Neuronal stem cell (in vitro differentiated cells): ENCODE measurements at regions not wholly inside any gene's neighbourhood (a gene's known extent, or its start where the extent isn't known, plus 50 kb on each side); places are given as distances from the start of the nearest gene placed in this dataset.

Experiments used
- DNase-seq: peaks from one replicate; pipeline ENCODE4 v3.0.0-alpha.2; 2013; ENCODE audit warnings: low spot score
- H2AFZ ChIP-seq: one replicate; pipeline ENCODE4 v1.6.1; 2013; ENCODE audit warnings: mild to moderate bottlenecking, low read length, inconsistent platforms
- H2AK5ac ChIP-seq: 2 replicates; pipeline ENCODE4 v1.6.1; 2013; ENCODE audit warnings: low read depth, mild to moderate bottlenecking, inconsistent platforms, low read length, moderate library complexity, mixed read lengths
- H2BK120ac ChIP-seq: 2 replicates; pipeline ENCODE4 v1.6.1; 2013; ENCODE audit warnings: low read depth, mild to moderate bottlenecking, inconsistent platforms, low read length, moderate library complexity, mixed read lengths
- H2BK12ac ChIP-seq: one replicate; pipeline ENCODE4 v1.6.1; 2013; ENCODE audit warnings: low read length, inconsistent platforms
- H2BK15ac ChIP-seq: 2 replicates; pipeline ENCODE4 v1.6.1; 2013; ENCODE audit warnings: mild to moderate bottlenecking, low read length, inconsistent platforms, mixed read lengths
- H2BK5ac ChIP-seq: one replicate; pipeline ENCODE4 v1.6.1; 2013; ENCODE audit warnings: inconsistent platforms, mild to moderate bottlenecking, low read length, moderate library complexity
- H3K14ac ChIP-seq: one replicate; pipeline ENCODE4 v1.6.1; 2013; ENCODE audit warnings: low read length, inconsistent platforms
- H3K18ac ChIP-seq: 2 replicates; pipeline ENCODE4 v1.6.1; 2013; ENCODE audit warnings: low read length, inconsistent platforms
- H3K23ac ChIP-seq: 2 replicates; pipeline ENCODE4 v1.6.1; 2013; ENCODE audit warnings: low read depth, mild to moderate bottlenecking, mixed read lengths, low read length, inconsistent platforms; ENCODE audit not compliant: poor library complexity
- H3K27ac ChIP-seq: replicated peaks from 3 replicates; pipeline ENCODE4 v1.5.1; 2013; ENCODE audit warnings: low read length, inconsistent platforms
- H3K27me3 ChIP-seq, 3 experiments: 2 replicates each; pipeline ENCODE4 v1.6.1; 2013; ENCODE audit warnings: low read length in 3 of 3, mild to moderate bottlenecking in 2 of 3, inconsistent platforms in 1 of 3, low read depth in 1 of 3, mixed read lengths in 1 of 3, moderate library complexity in 1 of 3; ENCODE audit not compliant: control insufficient read depth in 3 of 3, insufficient read depth in 3 of 3
- H3K36me3 ChIP-seq, 2 donors: replicated peaks in 1 of 2; 2 replicates each; pipeline ENCODE4 v1.6.1; 2013; ENCODE audit warnings: low read length in 2 of 2; ENCODE audit not compliant: control insufficient read depth in 2 of 2, insufficient read depth in 2 of 2
- H3K4ac ChIP-seq: 2 replicates; pipeline ENCODE4 v1.6.1; 2013; ENCODE audit warnings: inconsistent platforms, mild to moderate bottlenecking, low read length, moderate library complexity
- H3K4me1 ChIP-seq, 2 donors: 1 replicate in 1 of 2; 2 replicates in 1 of 2; pipeline ENCODE4 v1.6.1; 2013; ENCODE audit warnings: low read length in 2 of 2, low read depth in 1 of 2; ENCODE audit not compliant: control insufficient read depth in 2 of 2, insufficient read depth in 1 of 2
- H3K4me2 ChIP-seq: one replicate; pipeline ENCODE4 v1.6.1; 2013; ENCODE audit warnings: mild to moderate bottlenecking, low read length, inconsistent platforms; ENCODE audit not compliant: insufficient read depth, poor library complexity, severe bottlenecking
- H3K4me3 ChIP-seq, 2 donors: 2 replicates each; pipeline ENCODE4 v1.5.1; 2013; ENCODE audit warnings: low read length in 2 of 2, mild to moderate bottlenecking in 2 of 2, inconsistent platforms in 1 of 2, moderate library complexity in 1 of 2
- H3K79me1 ChIP-seq: one replicate; pipeline ENCODE4 v1.6.1; 2013; ENCODE audit warnings: low read depth, mild to moderate bottlenecking, inconsistent platforms, low read length, moderate library complexity
- H3K9ac ChIP-seq: one replicate; pipeline ENCODE4 v1.6.1; 2013; ENCODE audit warnings: mild to moderate bottlenecking, low read depth, low read length, inconsistent platforms; ENCODE audit not compliant: poor library complexity
- H3K9me3 ChIP-seq, 2 donors: replicated peaks in 1 of 2; 2 replicates each; pipeline versions ENCODE3 to v1.6.1; 2013; ENCODE audit warnings: low read length in 2 of 2, mild to moderate bottlenecking in 2 of 2, inconsistent platforms in 1 of 2, low read depth in 1 of 2, mixed read lengths in 1 of 2, moderate library complexity in 1 of 2; ENCODE audit not compliant: control insufficient read depth in 2 of 2, insufficient read depth in 1 of 2
- H4K8ac ChIP-seq: one replicate; pipeline ENCODE4 v1.6.1; 2013; ENCODE audit warnings: low read depth, mild to moderate bottlenecking, inconsistent platforms, low read length, moderate library complexity
- H4K91ac ChIP-seq: one replicate; pipeline ENCODE4 v1.6.1; 2013; ENCODE audit warnings: low read length, low read depth, mild to moderate bottlenecking, inconsistent platforms; ENCODE audit not compliant: poor library complexity
- WGBS, 2 donors: extraction: QIAGEN DNeasy Blood & Tissue Kit; methylation state at CpG; one replicate each; pipeline ENCODE4 v1.1.7; 2013; ENCODE audit warnings: missing lambda C conversion rate in 2 of 2, mixed read lengths in 1 of 2; ENCODE audit not compliant: insufficient read length in 2 of 2, insufficient replicate concordance in 1 of 2; ENCODE audit errors: extremely low coverage in 2 of 2; 5-methylcytosine and 5-hydroxymethylcytosine counted together

DNA sequence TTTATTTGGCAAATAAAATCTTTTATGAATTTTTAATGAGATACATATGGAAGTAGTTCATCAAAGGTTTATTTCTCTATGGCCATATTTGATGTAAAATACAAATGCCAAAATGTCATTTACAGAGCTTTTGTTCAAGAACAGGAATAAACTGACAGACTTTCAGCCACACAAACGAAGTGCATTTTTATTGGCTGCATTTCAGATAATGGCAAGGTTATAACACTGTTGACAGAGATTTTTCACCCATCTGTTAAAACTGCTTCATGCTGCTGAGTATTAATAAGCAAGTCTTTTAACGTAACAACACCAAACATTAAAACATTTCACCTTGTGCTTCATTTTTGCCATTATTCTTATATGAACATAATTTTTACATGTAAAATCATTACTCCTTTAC lies 254.4 kb downstream of the ANKRD7 start:
- H2BK15ac ChIP-seq = no peak overlapping the region
- no peaks in the 10 kb centered on the region for H3K79me1 ChIP-seq
- no peak overlapping the region for H3K4me2 ChIP-seq
- no peaks in the 10 kb centered on the region for H3K4me1 ChIP-seq
- H4K8ac ChIP-seq = no peak overlapping the region
- H3K4ac ChIP-seq = no peak overlapping the region
- DNase-seq = no peak
- H3K27ac ChIP-seq = no peak overlapping the region
- H3K23ac ChIP-seq = no peak overlapping the region
- H2BK5ac ChIP-seq = no peak overlapping the region
- no peak overlapping the region for H3K18ac ChIP-seq
- no peak overlapping the region for H3K4me3 ChIP-seq
- no peaks in the 10 kb centered on the region for H3K36me3 ChIP-seq
- no peak overlapping the region for H3K9ac ChIP-seq
- H2AFZ ChIP-seq = no peak overlapping the region
- H4K91ac ChIP-seq = no peak overlapping the region
- no peak overlapping the region for H3K14ac ChIP-seq
- H3K27me3 ChIP-seq = no peaks in the 10 kb centered on the region
- no peak overlapping the region for H2AK5ac ChIP-seq
- H3K9me3 ChIP-seq = peaks cover 3 to 4% of the 10 kb centered on the region in 2 donors
- H2BK120ac ChIP-seq = no peak overlapping the region
- no CpG with 5 or more reads among the region's 2 CpGs for WGBS, 2 donors
- H2BK12ac ChIP-seq = no peak overlapping the region

DNA sequence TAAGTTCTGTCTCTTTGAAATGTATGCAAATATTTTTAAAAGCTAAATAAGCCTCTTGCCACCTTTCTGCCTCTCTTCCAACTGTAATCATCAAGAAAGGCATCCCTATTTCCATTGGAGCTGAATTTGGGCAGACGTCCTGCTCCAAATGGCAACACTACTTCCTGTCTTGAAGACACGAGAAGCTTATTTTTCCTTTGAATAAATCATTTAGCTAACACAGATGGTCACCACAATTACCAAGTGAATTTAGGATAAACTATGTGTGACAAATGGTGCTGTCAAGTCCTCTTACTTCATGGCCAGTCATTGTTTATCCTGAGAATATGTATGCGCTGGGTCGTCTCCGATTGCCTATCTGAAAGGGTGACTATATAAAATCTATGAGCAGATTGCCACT lies 268.0 kb downstream of the ANKRD7 start:
- H3K27me3 ChIP-seq = no peaks in the 10 kb centered on the region
- DNase-seq = no peak
- no peak overlapping the region for H3K14ac ChIP-seq
- no peak overlapping the region for H2BK15ac ChIP-seq
- no peak overlapping the region for H4K8ac ChIP-seq
- no peaks in the 10 kb centered on the region for H3K9me3 ChIP-seq
- H3K36me3 ChIP-seq = no peaks in the 10 kb centered on the region
- H3K18ac ChIP-seq = no peak overlapping the region
- no peaks in the 10 kb centered on the region for H3K79me1 ChIP-seq
- no peak overlapping the region for H4K91ac ChIP-seq
- no peak overlapping the region for H3K23ac ChIP-seq
- no CpG with 5 or more reads among the region's 5 CpGs for WGBS, 2 donors
- H3K4me1 ChIP-seq = no peaks in the 10 kb centered on the region
- H3K4me3 ChIP-seq = no peak overlapping the region
- H3K9ac ChIP-seq = no peak overlapping the region
- no peak overlapping the region for H3K4ac ChIP-seq
- no peak overlapping the region for H3K27ac ChIP-seq
- no peak overlapping the region for H2AK5ac ChIP-seq
- no peak overlapping the region for H2BK5ac ChIP-seq
- H2BK12ac ChIP-seq = no peak overlapping the region
- H2AFZ ChIP-seq = no peak overlapping the region
- no peak overlapping the region for H2BK120ac ChIP-seq
- no peak overlapping the region for H3K4me2 ChIP-seq

DNA sequence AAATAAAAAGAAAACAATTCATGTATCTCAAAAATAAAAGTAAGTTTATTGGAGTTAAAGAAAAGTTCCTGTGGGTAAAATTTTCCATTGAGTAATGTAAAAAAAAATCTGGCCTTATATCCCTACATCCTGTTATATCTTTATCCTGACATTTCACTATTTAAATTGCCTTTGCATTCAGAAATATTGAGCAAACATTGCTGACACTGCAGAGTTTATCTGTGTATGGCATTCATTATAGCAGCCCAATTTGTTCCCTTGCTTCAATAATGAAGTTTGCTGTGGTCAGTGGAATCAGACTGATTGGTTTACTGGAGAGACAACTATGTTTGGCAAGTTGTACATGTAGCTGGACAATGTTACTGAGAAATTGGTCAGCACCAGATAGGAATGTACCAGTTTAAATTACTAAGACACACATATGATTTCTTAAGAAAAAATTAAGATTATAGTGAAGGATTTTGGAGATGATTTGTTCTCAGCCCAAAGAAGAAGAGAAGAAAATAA lies 271.7 kb downstream of the ANKRD7 start:
- Histone ChIP-seq H3K9me3 (no peaks in the 10 kb centered on the region), H2BK15ac (no peak overlapping the region), H3K23ac (no peak overlapping the region), H3K79me1 (no peaks in the 10 kb centered on the region), H3K4me1 (no peaks in the 10 kb centered on the region), H3K27ac (no peak overlapping the region), H2AFZ (no peak overlapping the region), H2BK5ac (no peak overlapping the region), H4K8ac (no peak overlapping the region), H3K4ac (no peak overlapping the region), H2BK120ac (no peak overlapping the region), H3K9ac (no peak overlapping the region), H2AK5ac (no peak overlapping the region), H4K91ac (no peak overlapping the region), H2BK12ac (no peak overlapping the region), H3K4me2 (no peak overlapping the region), H3K18ac (no peak overlapping the region), H3K4me3 (no peak overlapping the region), H3K14ac (no peak overlapping the region), H3K36me3 (no peaks in the 10 kb centered on the region), H3K27me3 (no peaks in the 10 kb centered on the region)
- no peak for DNase-seq

DNA sequence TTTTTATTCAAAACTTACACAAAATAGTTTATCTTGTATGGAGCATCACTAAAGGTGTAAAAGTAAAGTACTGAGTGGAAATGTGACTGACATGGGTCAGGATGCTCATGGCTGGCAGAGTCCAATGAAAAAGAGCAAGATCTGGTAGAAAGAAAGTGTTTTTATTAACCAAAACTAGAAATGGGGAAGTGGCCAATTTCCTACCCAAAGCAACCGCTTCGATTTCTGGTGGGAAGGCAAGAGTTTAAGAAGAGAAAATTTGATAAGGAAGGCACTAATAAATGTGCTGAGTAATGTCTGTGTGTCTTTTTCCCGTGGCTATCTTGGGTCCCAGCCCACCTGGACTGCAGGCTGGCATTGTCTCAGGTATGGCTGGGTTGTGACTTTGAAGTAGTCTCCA lies 277.7 kb downstream of the ANKRD7 start:
- WGBS, 2 donors = no CpG with 5 or more reads among the region's 3 CpGs
- Histone ChIP-seq H2BK5ac (no peak overlapping the region), H3K4me1 (no peaks in the 10 kb centered on the region), H3K27me3 (no peaks in the 10 kb centered on the region), H3K9me3 (no peaks in the 10 kb centered on the region), H4K91ac (no peak overlapping the region), H4K8ac (no peak overlapping the region), H2AFZ (no peak overlapping the region), H2BK15ac (no peak overlapping the region), H2AK5ac (no peak overlapping the region), H3K14ac (no peak overlapping the region), H3K4me2 (no peak overlapping the region), H3K27ac (no peak overlapping the region), H3K4ac (no peak overlapping the region), H3K18ac (no peak overlapping the region), H2BK12ac (no peak overlapping the region), H3K79me1 (no peaks in the 10 kb centered on the region), H3K9ac (no peak overlapping the region), H3K4me3 (no peak overlapping the region), H2BK120ac (no peak overlapping the region), H3K36me3 (no peaks in the 10 kb centered on the region), H3K23ac (no peak overlapping the region)
- DNase-seq = no peak
